GM12875 (cell line): ENCODE measurements at regions not wholly inside any gene's neighbourhood (a gene's known extent, or its start where the extent isn't known, plus 50 kb on each side); places are given as distances from the start of the nearest gene placed in this dataset.

Experiments used
- H3K4me3 ChIP-seq: one replicate; pipeline ENCODE4 v1.5.1; 2011; ENCODE audit warnings: low read depth, low read length, control low read depth
- TF ChIP-seq, protein P1 (sequence below): IDR thresholded peaks from 2 replicates; pipeline ENCODE4 v1.5.1; 2011; ENCODE audit warnings: low read depth, mild to moderate bottlenecking, control low read depth, inconsistent platforms, low read length, moderate library complexity, borderline replicate concordance; ENCODE audit not compliant: insufficient read depth

DNA sequence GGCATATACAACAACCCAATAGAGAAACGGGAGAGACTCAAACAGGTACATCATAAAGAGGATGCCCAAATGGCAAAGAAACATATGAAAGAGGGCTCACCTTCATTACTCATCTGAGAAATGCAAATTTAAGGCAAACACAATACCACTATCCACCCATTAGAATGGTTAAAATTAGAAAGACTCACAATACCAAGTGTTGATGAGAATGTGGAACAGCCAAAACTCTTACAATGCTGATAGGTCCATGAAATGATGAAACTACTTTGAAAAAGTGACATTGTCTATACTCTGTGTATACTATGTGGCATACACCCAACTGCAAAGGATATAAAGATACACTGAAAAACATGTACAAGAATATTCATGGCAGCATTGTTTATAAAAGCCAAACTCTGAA is 96.2 kb upstream of the TSHZ3 start:
- TF ChIP-seq, protein P1, sequence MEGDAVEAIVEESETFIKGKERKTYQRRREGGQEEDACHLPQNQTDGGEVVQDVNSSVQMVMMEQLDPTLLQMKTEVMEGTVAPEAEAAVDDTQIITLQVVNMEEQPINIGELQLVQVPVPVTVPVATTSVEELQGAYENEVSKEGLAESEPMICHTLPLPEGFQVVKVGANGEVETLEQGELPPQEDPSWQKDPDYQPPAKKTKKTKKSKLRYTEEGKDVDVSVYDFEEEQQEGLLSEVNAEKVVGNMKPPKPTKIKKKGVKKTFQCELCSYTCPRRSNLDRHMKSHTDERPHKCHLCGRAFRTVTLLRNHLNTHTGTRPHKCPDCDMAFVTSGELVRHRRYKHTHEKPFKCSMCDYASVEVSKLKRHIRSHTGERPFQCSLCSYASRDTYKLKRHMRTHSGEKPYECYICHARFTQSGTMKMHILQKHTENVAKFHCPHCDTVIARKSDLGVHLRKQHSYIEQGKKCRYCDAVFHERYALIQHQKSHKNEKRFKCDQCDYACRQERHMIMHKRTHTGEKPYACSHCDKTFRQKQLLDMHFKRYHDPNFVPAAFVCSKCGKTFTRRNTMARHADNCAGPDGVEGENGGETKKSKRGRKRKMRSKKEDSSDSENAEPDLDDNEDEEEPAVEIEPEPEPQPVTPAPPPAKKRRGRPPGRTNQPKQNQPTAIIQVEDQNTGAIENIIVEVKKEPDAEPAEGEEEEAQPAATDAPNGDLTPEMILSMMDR = no peak
- H3K4me3 ChIP-seq = no peak overlapping the region

- H3K4me3 ChIP-seq = no peak overlapping the region
- TF ChIP-seq, protein P1 = no peak
These were observed 99.0 kb upstream of the TSHZ3 start for GRCh38 chr19:31448221-31448657.

DNA sequence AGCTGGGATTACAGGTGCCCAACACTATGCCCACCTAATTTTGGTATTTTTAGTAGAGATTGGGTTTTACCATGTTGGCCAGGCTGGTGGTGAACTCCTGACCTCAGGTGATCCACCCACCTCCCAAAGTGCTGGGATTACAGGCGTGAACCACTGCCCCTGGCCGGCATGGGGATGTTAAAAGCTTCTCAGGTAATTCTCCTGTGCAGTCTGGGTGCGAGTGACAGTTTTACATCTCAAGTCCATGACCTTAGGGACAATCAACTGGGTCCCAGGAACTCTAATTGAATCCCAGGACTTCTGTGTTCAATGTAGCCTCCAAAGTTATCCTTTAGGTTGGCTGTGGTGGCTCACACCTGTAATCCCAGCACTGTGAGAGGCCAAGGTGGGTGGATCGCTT is 100.1 kb upstream of the TSHZ3 start:
- TF ChIP-seq, protein P1 = no peak
- no peak overlapping the region for H3K4me3 ChIP-seq

DNA sequence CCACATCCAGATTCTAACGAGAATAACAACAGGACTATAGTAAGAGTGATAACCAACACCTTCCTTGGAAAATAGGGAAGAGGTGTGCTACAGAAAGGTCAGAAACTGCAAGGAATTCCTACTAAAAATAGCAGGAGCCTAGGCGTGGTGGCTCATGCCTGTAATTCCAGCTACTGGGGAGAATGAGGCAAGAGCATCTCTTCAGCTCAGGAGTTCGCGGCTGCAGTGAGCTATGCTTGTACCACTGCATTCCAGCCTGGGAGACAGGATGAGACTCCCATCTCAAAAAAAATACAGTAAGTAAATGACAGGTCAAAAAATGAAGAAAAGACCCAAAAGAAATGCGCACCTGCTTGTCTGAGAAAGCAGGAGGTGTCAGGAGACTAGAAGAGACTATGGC is 101.5 kb upstream of the TSHZ3 start:
- TF ChIP-seq, protein P1 = no peak
- no peak overlapping the region for H3K4me3 ChIP-seq

- TF ChIP-seq, protein P1 = no peak
- no peak overlapping the region for H3K4me3 ChIP-seq
These were observed 102.6 kb upstream of the TSHZ3 start for GRCh38 chr19:31451686-31452330.

- TF ChIP-seq, protein P1 = no peak
- H3K4me3 ChIP-seq = no peak overlapping the region
These were observed 110.2 kb upstream of the TSHZ3 start for GRCh38 chr19:31459430-31459829.

DNA sequence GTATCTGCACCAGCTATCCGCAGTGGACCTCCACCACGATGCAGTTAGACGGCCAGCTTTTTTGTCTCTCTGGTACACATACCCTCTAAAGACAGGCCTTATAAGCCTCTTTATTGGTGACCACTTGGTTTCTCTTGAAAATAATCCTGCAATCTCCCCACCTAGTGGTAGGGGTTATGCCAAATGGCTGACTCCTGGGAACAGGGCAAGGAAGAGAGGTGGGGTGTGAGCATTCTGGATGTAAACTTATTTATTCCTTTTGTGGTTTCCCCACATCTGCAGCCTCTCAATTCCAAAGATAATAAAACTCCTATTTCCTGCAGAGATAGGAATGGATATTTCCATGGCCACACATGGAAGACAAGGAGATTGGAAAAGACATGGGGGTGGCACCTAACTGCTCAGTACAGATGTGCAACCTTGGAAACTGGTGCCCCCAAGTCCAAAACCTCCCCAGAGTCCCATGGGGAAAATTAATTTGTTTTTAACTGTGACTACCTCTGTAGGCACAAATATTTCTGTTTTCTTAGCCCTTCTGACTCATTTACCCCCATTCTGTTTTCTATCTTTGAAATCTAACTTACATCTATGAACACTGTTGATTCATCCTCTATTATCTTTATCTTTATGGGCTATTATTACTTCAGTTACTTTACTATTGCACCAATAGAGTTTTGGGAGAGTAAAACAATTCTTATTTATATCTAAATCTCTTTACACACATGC is 112.7 kb upstream of the TSHZ3 start:
- H3K4me3 ChIP-seq = no peak overlapping the region
- TF ChIP-seq, protein P1 = no peak
